Glutamatergic neuron (in vitro differentiated cells): ENCODE measurements at regions not wholly inside any gene's neighbourhood (a gene's known extent, or its start where the extent isn't known, plus 50 kb on each side); places are given as distances from the start of the nearest gene placed in this dataset.

Source experiments
- DNase-seq: peaks from one replicate; pipeline ENCODE4 v3.0.0; 2022
- H3K27ac Mint-ChIP-seq: one replicate; pipeline ENCODE4 v1.8.0; 2020; ENCODE audit warnings: mild to moderate bottlenecking, mixed read lengths, inconsistent platforms; ENCODE audit not compliant: unreplicated experiment
- H3K27me3 Mint-ChIP-seq: one replicate; pipeline ENCODE4 v1.8.0; 2020; ENCODE audit warnings: mild to moderate bottlenecking, moderate library complexity, mixed read lengths, inconsistent platforms; ENCODE audit not compliant: unreplicated experiment
- H3K36me3 Mint-ChIP-seq: one replicate; pipeline ENCODE4 v1.8.0; 2020; ENCODE audit warnings: mild to moderate bottlenecking, mixed read lengths, inconsistent platforms; ENCODE audit not compliant: unreplicated experiment
- H3K4me1 Mint-ChIP-seq: one replicate; pipeline ENCODE4 v1.8.0; 2020; ENCODE audit warnings: mild to moderate bottlenecking, low read depth, mixed read lengths, inconsistent platforms; ENCODE audit not compliant: unreplicated experiment
- H3K4me3 Mint-ChIP-seq: one replicate; pipeline ENCODE4 v1.8.0; 2020; ENCODE audit warnings: mild to moderate bottlenecking, mixed read lengths, inconsistent platforms; ENCODE audit not compliant: unreplicated experiment
- H3K9me3 Mint-ChIP-seq: one replicate; pipeline ENCODE4 v1.8.0; 2020; ENCODE audit warnings: mild to moderate bottlenecking, moderate library complexity, mixed read lengths, inconsistent platforms; ENCODE audit not compliant: unreplicated experiment
- TF ChIP-seq, protein P1 (sequence below): fragments of 200-600 bp; sonication (generic); IDR thresholded peaks from one replicate; pipeline ENCODE4 v1.5.0; 2021; ENCODE audit not compliant: partially characterized antibody, unreplicated experiment

GRCh38 chr5:99926463-99926862, 608.7 kb upstream of the FAM174A start:
- no peak for DNase-seq
- Mint-ChIP-seq H3K4me3 (no peak overlapping the region), H3K9me3 (peaks cover 8% of the 10 kb centered on the region), H3K36me3 (no peaks in the 10 kb centered on the region), H3K4me1 (no peaks in the 10 kb centered on the region), H3K27me3 (peaks cover 4% of the 10 kb centered on the region), H3K27ac (no peak overlapping the region)
- TF ChIP-seq, protein P1, sequence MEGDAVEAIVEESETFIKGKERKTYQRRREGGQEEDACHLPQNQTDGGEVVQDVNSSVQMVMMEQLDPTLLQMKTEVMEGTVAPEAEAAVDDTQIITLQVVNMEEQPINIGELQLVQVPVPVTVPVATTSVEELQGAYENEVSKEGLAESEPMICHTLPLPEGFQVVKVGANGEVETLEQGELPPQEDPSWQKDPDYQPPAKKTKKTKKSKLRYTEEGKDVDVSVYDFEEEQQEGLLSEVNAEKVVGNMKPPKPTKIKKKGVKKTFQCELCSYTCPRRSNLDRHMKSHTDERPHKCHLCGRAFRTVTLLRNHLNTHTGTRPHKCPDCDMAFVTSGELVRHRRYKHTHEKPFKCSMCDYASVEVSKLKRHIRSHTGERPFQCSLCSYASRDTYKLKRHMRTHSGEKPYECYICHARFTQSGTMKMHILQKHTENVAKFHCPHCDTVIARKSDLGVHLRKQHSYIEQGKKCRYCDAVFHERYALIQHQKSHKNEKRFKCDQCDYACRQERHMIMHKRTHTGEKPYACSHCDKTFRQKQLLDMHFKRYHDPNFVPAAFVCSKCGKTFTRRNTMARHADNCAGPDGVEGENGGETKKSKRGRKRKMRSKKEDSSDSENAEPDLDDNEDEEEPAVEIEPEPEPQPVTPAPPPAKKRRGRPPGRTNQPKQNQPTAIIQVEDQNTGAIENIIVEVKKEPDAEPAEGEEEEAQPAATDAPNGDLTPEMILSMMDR = no peak

DNA sequence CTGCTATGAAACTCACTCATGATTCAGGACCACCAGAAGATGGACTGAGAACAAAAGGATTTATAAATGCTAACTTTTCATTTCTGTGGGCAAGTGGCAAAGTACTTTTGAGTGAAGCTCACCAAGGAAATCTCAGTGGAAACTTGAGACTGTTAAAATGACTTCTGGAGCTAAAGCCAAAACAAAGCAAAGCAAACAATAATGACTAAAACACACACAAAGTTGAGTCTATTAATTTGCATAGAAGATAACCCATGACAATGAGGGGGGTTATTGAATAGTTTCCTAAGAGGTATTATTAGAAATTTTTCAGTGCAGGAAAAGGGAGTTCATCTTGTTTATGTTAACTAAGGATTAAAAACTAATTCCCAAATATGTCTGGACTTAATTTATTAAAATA, 612.8 kb upstream of the FAM174A start:
- H3K27ac Mint-ChIP-seq = no peak overlapping the region
- no peaks in the 10 kb centered on the region for H3K27me3 Mint-ChIP-seq
- H3K4me3 Mint-ChIP-seq = no peak overlapping the region
- no peak for DNase-seq
- no peaks in the 10 kb centered on the region for H3K36me3 Mint-ChIP-seq
- no peaks in the 10 kb centered on the region for H3K4me1 Mint-ChIP-seq
- no peaks in the 10 kb centered on the region for H3K9me3 Mint-ChIP-seq
- TF ChIP-seq, protein P1 = no peak

DNA sequence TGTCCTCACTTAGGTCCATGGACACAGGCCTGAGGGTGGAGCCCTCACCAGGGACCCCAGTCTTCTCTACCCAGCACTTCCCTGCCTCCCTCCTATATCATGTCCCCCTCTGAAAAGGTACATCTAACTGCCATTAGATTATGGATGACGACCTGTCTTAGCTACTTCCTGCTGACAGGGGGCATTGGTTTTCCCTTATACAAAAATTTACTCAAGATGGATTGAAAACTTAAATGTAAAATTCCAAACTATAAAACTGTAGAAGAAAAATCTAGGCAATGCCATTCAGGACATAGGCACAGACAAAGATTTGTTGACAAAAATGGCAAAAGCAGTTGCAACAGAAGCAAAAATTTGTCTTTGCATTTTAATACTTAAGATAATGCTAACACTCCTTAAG, 623.2 kb upstream of the FAM174A start:
- Mint-ChIP-seq H3K4me1 (no peaks in the 10 kb centered on the region), H3K9me3 (no peaks in the 10 kb centered on the region), H3K27ac (no peak overlapping the region), H3K4me3 (no peak overlapping the region), H3K27me3 (no peaks in the 10 kb centered on the region), H3K36me3 (no peaks in the 10 kb centered on the region)
- DNase-seq = no peak
- TF ChIP-seq, protein P1 = no peak

GRCh38 chr5:99906776-99907175, 628.4 kb upstream of the FAM174A start:
- Mint-ChIP-seq H3K27ac (no peak overlapping the region), H3K9me3 (no peaks in the 10 kb centered on the region), H3K27me3 (no peaks in the 10 kb centered on the region), H3K4me3 (no peak overlapping the region), H3K36me3 (no peaks in the 10 kb centered on the region), H3K4me1 (no peaks in the 10 kb centered on the region)
- TF ChIP-seq, protein P1 = no peak
- DNase-seq = no peak

GRCh38 chr5:99901972-99902371, 633.2 kb upstream of the FAM174A start:
- TF ChIP-seq, protein P1 = no peak
- H3K9me3 Mint-ChIP-seq = peaks cover 2% of the 10 kb centered on the region
- H3K4me3 Mint-ChIP-seq = no peak overlapping the region

More at GRCh38 chr5:99901972-99902371, 633.2 kb upstream of the FAM174A start:
- no peak overlapping the region for H3K27ac Mint-ChIP-seq
- no peak for DNase-seq
- H3K4me1 Mint-ChIP-seq = no peaks in the 10 kb centered on the region
- no peaks in the 10 kb centered on the region for H3K27me3 Mint-ChIP-seq
- H3K36me3 Mint-ChIP-seq = no peaks in the 10 kb centered on the region
